HG02610 (cell line): ENCODE measurements at regions not wholly inside any gene's neighbourhood (a gene's known extent, or its start where the extent isn't known, plus 50 kb on each side); places are given as distances from the start of the nearest gene placed in this dataset.
"Not testable (repeated sequence)": the region's sequence is repeated elsewhere in the genome, so short reads cannot be mapped to it uniquely, and the experiment has no call there.

Experiments used
- ATAC-seq: cut with Tn5 transposase; IDR thresholded peaks from one replicate; pipeline ENCODE4 v1.9.1; 2021; ENCODE audit warnings: mild to moderate bottlenecking, moderate library complexity; ENCODE audit not compliant: unreplicated experiment

GRCh38 chr11:106482917-106483785 is 405.7 kb downstream of the AASDHPPT start:
- ATAC-seq, result no peak

- no peak for ATAC-seq
Observed at GRCh38 chr11:106491751-106492150, 414.3 kb downstream of the AASDHPPT start.

GRCh38 chr11:106493751-106494150 is 416.3 kb downstream of the AASDHPPT start:
- no peak for ATAC-seq

DNA sequence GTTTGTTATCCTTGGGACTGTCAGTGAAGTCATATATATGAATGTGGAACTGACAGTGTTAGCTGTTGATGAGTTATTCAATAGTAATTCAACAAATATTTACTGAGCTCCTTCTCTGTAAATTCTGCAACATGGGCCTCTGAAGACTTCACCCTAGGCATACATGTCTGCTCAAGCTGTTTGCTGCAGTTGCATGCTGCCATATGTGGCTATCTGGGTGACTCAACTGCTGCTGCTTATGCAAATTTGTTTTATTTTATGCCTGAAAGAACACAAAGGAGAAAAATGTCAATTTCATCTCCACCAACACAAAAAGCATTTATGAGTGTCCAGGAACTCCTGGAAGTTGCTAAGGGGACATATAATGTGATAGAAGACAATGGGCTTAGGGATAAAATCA is 417.6 kb downstream of the AASDHPPT start:
- no peak for ATAC-seq

GRCh38 chr11:106496677-106497076 is 419.2 kb downstream of the AASDHPPT start:
- no peak for ATAC-seq

GRCh38 chr11:106497321-106497720 is 419.9 kb downstream of the AASDHPPT start:
- ATAC-seq, result no peak

GRCh38 chr11:106497822-106498221 is 420.4 kb downstream of the AASDHPPT start:
- ATAC-seq, result no peak

- ATAC-seq, result no peak
Observed at GRCh38 chr11:106503901-106504300, 426.4 kb downstream of the AASDHPPT start.

DNA sequence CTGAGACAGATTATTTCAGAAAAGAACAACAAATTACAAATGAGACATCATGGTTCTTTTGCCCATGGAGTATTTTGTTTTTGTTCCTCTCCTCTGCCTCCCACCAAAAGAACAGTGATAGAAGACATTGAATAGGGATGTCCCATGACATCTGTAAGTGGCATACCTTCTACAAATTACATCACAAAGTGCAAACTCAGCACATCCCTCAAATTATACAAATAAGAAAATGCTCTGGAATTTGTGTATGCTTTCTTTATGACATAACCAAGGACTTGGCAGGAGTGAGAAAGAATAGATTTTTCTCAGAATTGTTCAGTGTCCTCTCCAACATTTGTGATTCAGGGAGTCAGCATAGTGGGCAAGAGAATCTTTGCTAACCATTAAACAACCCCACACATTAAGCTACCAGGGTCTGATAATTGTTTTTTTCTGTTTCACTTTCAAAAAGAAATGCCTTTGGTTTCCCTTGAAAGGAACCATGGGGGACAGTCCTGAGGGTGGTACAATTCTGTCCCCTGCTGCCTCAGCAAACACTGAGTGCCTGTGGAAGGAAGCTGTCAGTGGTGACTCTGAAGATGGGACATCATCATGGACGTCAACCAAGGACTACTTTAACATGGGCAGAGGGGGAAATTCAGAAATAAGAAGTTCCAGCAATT is 430.3 kb downstream of the AASDHPPT start:
- ATAC-seq, result no peak

DNA sequence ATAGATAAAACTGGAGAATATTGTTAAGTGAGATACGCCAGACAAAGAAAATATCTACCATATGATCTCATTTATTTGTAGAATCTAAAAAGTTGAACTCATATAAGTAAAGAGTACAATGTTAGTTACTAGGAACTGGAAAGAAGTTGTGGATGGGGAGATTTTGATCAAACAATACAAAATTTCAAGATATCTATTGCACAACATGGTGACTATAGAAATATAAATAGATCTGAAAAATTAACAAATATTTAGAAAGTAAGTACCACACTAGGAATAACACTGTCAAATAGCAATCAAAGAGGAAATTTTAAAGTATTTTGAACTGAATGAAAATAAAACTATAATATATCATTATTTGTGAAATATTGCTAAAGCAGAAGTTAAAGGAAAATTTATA is 437.2 kb downstream of the AASDHPPT start:
- ATAC-seq, result no peak

DNA sequence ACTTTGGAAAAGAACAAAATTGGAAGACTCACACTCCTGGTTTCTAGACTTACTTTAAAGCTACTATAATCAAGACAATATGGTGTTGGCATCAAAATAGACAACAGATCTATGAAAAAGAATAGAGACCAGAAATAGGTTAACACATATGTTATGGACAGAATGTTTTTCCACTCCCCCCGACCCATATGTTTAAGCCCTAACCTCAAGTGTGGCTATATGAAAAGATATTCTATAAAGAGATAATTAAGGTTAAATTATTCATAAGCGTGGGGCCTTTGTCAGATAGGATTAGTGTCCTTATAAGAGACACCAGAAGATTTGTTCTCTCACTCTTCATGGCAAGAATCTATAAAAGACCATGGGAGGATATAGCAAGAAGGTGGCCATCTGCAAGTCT is 440.0 kb downstream of the AASDHPPT start:
- ATAC-seq, result no peak

GRCh38 chr11:106520146-106520912 is 442.9 kb downstream of the AASDHPPT start:
- ATAC-seq, result no peak

DNA sequence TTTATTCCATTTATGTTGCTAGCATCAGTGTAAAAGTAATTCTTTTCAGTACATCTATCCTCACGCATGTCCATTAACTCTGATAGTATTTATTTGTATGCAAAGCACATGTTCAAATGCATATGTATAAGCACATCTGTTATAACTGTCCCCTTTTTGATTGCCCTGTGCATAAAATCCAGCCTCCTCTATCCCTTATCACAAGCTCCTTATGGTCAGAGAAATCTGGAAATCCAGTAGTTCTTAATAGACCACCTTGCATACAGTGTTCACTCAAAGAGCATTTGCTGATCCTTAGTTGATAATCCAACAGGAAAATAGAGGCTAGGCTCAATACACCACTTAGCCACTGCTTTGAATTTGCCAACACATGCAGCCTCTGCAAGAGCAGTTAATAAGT is 443.5 kb downstream of the AASDHPPT start:
- ATAC-seq, result no peak

DNA sequence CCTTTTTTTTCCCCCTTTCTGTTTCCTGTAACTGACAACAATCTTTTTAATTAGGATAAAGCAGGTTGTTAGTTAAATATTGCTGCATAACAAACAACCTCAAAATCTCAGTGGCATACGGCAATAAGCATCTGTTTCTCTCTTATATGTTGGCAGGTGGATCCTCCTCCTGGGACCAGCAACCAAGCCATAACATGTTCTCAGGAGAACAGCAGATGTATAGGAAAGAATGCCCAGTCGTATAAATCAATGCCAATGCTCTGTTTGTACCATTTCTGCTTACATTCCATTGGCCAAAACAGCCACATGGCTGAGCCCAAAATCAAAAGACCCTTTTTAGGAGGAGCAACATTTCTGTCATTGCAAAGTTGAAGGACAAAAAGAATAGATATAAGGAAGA is 445.7 kb downstream of the AASDHPPT start:
- no peak for ATAC-seq

DNA sequence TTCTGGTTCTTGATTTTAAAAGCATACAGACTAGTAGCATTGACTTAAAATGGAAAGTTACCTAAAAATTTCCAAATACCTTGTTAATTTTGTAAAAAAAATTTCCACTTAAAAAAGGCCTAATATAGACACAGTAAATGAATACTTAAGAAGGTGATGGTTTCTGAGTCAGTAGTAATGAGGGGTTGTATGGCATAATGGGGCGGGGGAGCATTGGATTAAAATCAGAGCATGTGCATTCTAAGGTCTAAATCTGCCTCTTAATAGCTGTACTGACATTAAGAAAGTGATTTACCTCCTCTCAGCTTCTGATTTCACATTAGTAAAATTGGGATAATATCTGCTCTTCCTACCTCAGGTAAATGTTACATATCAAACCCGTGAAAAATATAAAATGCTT is 446.5 kb downstream of the AASDHPPT start:
- no peak for ATAC-seq

DNA sequence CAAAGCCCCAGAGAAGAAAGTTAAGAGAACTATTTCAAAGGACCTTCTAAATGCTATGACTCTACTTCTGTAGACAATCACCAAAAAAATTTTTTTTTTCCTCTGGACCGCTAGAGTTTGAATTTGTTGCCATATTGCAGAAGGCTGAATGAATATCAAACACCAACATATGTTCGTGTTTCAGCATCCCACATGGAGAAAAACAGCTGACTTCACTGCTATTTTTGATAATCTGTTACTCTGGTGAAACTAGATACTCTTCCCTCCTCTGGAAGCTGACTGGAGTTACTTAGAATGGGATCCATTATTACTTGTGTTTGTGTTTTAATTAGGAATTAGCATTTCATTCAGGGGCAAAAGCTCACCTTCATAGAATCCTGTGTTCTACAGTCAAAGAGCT is 447.0 kb downstream of the AASDHPPT start:
- ATAC-seq, result no peak

DNA sequence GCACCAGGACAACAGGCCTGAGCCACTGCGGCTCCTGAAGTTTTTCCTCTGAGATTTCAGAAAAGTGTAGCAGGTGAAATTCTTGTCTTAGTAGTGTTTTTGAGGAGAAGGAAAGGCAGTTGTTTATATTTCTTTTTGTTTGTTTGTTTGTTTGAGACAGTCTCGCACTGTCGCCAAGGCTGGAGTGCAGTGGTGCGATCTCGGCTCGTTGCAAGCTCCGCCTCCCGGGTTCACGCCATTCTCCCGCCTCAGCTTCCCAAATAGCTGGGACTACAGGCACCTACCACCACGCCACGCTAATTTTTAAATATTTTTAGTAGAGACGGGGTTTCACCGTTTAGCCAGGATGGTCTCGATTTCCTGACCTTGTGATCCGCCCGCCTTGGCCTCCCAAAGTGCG is 454.2 kb downstream of the AASDHPPT start:
- not testable (repeated sequence) for ATAC-seq

DNA sequence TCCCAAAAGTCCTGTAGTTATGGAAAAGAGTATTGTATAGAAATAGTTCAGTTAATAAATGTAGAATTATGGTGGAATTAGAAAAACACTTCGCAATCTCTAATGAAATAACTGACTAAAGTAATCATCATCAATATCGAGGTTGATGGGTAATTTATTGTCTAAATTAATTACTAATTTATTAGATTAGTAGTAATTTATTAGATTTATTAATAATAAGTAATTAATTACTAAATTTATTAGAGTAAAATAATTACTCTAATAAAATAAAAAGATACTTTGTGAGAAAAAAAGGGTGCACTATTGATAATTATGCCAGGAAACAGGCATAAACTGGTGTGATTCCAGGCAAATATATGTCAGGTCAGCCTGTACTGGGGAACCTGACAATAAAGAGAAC is 455.6 kb downstream of the AASDHPPT start:
- ATAC-seq, result no peak

- no peak for ATAC-seq
Observed at GRCh38 chr11:106540001-106540400, 462.5 kb downstream of the AASDHPPT start.

DNA sequence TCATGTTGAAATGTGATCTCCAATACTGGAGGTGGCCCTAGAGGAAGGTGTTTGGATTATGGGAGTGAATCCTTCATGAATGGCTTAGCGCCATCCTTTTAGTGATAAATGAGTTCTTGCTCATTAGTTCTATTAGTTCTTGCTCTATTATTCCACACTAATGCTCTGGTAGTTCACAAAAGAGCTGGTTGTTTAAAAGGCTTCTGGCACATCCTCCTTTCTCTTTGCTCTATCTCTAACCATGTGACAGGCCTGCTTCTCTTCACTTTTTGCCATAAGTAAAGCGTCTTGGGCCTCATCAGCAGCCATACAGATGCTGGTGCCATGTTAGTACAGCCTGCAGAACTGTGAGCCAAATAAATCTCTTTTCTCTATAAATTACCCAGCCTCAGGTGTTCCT is 469.9 kb downstream of the GUCY1A2 start:
- no peak for ATAC-seq
